ENCODE measurements at regions not wholly inside any gene's neighbourhood (a gene's known extent, or its start where the extent isn't known, plus 50 kb on each side); places are given as distances from the start of the nearest gene placed in this dataset.

- DNase-seq, result no peak
These were observed 391.9 kb downstream of the IRS2 start for GRCh38 chr13:109394311-109394988.

GRCh38 chr13:109393045-109393444 is 393.3 kb downstream of the IRS2 start:
- no peak for DNase-seq

DNA sequence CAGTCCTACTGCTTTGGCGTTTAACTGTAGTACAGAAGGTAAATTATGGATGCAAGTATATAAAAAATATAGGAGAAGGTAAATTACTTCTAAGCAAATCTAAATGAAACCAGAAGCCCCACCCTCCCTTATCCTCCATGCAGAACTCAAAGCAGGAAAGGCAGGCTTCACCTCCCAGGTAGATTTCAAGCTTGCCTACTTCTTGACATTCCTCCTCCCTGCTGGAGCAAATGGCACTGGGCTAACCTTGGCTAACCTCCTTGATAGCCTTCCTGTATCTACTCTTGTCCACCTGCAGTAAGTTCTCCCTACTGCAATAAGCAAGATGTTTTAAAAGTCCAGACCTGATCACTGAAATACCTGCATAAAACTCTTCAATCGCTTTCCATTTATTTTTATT is 396.0 kb downstream of the IRS2 start:
- no peak for DNase-seq

DNA sequence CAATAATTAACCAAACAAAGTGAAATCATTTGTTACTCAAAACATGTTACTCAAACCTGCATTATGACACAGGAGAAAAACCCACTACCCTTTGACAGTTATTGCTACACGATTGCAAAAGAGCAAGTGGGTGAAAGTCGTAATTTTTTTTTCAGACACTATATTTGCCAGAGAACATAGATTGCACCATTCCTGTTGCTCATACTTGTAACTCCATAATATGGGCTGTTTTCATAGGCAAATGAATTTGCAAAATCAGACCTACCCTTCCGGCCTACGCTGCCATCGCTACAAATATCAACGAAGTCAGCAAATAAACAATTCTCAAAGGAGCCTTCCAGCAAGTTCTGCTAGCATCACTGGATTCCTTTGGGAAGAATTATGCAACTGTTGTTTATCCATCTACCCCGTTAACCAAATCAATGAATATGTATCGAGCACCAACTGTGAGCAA is 396.5 kb downstream of the IRS2 start:
- DNase-seq, result no peak

DNA sequence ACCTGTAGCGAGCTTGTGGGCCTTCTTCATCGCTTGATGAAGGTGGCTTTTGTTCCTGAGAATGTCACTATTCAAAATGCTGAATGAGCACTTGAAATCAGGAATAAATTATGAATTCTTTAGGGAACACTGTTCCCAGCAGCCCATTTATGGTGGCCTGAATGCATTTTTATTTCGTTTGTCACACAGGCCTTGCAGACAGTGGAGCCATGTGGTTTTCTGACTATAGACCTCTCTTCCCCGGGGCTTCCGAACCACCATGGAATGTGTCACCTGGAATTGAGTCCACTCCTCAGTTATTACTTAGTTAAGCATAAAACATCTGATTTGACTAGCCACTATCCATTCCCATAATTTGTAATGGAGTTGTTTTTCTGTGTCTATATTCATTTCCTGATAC is 396.9 kb downstream of the IRS2 start:
- no peak for DNase-seq

DNA sequence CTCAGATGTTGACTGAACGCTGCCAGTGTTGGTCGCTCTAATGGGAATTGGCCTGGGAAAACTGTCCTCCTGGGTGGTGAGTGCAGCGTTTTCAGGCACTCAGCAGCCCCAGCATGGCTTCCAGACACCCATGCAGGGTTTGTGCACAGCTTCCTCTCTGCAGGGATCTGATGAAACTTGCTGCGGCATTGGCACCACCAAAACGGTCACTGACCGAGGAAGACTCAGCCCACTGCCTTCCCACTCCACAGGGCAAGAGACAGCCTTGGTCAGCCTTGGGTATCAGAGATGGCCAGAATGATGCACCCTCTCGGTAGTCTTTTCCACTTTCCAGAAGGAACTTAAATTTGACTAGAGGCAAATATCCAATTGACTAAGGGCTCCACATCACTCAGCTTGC is 398.9 kb downstream of the IRS2 start:
- DNase-seq, result no peak

DNA sequence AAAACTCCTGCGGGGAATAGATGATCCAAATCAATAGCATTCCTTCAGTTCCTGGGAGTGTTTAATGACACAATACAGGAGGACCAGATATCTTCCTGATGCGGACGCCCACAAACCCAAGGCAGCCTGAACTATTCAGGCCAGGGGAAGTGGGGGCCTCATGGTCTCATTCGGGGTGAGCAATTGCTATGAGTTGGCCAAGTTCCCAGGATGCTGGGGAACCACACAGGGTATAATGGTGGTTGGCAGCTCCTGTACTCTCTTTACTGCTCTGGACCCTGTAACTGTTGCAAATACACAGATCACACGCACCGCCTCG is 401.2 kb downstream of the IRS2 start:
- DNase-seq, result no peak

GRCh38 chr13:109384491-109385241 is 401.7 kb downstream of the IRS2 start:
- DNase-seq, result no peak

GRCh38 chr13:109383683-109384082 is 402.7 kb downstream of the IRS2 start:
- DNase-seq, result no peak

- DNase-seq, result no peak
These were observed 404.7 kb downstream of the IRS2 start for GRCh38 chr13:109381546-109382180.

- DNase-seq, result no peak
These were observed 405.9 kb downstream of the IRS2 start for GRCh38 chr13:109380457-109380856.

GRCh38 chr13:109379930-109380329 is 406.5 kb downstream of the IRS2 start:
- DNase-seq, result no peak

- DNase-seq, result no peak
These were observed 409.4 kb downstream of the IRS2 start for GRCh38 chr13:109376936-109377335.

DNA sequence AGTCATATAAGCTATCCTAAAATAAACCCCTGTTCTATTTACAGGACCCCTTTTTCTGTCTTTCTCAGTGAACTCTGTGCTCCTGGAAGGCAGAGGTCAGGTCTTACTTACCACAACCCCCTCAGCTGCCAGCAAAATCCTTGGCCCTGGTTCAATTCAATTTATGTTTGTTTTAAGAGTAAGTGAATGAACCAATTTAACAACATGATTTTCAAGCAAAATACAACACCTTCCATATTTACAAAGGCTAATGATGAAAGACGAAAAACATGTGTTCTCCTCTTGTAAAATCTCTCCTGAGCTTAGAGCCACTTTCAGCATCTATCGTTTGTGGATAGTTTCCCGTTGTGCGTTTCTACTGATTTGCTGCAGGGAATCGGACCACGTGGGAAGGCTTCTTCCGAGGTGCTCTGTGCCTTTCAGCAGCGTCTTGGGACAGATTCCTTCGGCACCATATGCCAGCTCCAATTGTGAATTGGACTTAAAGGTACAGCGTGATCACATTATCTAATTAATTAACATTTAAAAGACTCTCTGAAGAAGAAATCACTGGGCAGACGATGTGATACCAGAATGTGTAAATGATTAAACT is 411.7 kb downstream of the IRS2 start:
- no peak for DNase-seq

GRCh38 chr13:109372666-109373065 is 413.7 kb downstream of the IRS2 start:
- no peak for DNase-seq

GRCh38 chr13:109371066-109371465 is 415.3 kb downstream of the IRS2 start:
- DNase-seq, result no peak

- DNase-seq, result no peak
These were observed 415.9 kb downstream of the IRS2 start for GRCh38 chr13:109370496-109370895.

- no peak for DNase-seq
These were observed 416.9 kb downstream of the IRS2 start for GRCh38 chr13:109369353-109370052.

DNA sequence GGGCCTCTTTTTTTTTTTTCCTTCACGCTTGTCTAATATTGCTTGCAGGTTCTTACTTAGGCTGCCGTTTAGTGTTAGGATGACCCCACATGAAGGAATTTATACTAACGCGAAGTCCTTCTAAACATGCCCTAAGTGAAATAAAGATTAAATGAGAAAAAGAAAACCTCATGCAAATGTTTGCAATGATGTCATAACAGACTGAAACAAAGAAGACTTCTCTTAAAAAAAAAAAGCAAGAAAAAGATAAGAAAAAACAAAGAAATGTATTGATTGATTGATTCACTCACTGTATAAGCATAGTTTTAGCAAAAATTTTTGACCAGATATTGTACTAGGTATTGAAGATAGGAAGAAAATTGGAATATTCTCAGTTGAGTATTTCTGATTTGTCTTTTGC is 418.2 kb downstream of the IRS2 start:
- no peak for DNase-seq

DNA sequence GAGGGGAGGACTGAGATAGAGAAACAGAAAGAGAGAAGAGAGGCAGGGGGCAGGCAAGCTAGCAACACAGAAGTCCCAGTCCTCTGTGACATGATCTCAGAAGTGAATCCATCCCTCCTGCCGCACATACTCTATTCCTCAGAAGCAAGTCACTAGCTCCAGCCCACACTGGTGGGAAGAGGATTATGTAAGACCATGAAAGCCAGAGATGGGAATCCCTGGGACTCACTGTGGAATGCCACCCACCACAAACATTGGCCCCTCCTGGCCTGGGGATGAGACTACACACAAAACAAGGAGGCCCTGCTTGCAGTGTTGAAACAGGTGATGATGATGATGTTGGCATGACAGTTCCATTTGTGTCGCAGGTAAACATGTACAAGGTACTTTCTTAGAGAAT is 419.9 kb downstream of the IRS2 start:
- no peak for DNase-seq

DNA sequence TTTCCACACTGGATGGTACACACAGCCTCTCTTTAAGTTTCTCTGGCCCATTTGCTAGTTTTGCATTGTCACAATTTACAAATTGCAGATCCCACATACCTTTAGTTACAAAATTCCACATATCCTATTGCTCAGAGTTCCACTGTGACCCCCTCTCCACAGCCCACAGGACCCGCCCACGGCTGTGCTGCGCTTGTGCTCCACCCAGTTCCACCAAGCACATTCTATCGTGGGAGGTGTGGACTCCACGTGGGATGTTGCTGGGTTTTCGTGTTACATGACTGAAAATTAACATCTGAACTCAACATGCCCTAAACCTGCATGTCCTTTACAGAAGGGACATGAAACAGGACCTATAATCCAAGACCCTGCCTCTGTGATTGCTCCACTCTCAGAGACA is 423.0 kb downstream of the IRS2 start:
- DNase-seq, result no peak

DNA sequence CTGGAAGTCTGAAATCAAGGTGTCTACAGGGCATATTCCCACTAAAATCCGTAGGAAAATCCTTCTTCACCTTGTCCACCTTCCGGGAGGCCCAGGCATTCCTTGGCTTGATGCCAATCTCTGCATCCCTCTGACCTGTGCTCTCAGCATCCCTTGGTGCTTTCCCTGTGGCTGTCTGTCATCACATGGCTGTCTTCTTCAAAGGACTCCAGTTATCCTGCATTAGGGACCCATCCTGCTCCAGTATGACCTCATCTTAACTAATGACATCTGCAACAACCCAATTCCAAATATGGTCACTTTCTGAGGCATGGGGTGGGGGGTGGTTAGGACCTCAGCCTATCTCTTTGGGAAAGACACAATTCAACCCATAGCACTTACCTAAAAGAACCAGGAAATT is 423.8 kb downstream of the IRS2 start:
- DNase-seq, result no peak

DNA sequence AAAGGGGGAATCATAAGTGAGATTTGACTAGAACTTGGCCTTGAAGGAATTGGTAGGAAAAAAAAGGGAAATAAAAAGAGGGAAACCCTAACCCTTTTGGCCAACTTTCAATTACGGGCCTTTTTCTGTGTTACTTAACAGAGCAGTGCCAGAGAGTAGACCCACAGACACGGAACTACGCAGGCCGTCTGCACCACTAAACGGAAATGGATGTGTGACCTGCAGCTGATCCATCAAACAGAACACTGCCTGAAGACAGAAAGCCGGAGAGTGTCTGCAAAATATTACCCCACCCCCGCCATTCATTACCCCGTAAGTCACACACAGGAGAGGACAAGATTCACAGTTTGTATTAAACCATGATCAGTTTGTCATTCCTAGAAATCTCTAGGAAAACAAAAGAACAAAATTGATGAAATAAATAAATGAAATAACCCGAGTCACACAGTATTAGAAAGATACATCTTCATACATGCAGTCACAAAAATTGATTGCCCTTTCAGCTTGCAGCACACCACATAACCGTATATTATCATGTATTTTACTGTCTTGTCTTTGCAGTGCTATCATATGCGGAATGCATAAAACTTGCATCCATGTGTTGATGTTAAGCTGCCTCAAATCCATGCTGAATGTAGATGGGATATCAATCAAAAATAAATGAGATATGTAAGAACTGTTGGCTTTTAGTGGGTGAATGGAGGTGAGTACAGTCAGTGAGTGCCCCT is 424.7 kb downstream of the IRS2 start:
- DNase-seq, result no peak
